SK-N-SH (cell line): ENCODE measurements at regions not wholly inside any gene's neighbourhood (a gene's known extent, or its start where the extent isn't known, plus 50 kb on each side); places are given as distances from the start of the nearest gene placed in this dataset.

ENCODE experiments used
- CTCF ChIP-seq: fragments of 200-600 bp; sonication (generic); IDR thresholded peaks from 2 replicates; pipeline ENCODE4 v1.6.1; 2017; ENCODE audit warnings: antibody characterized with exemption, mild to moderate bottlenecking, moderate library complexity
- EP300 ChIP-seq, 2 experiments: IDR thresholded peaks; 2 replicates each; pipeline versions ENCODE4 v1.4.0 to v1.6.1; 2012; ENCODE audit warnings: borderline replicate concordance in 1 of 2, low read depth in 1 of 2, low read length in 1 of 2
- JUND ChIP-seq: IDR thresholded peaks from 2 replicates; pipeline ENCODE4 v1.4.0; 2012
- MXI1 ChIP-seq: IDR thresholded peaks from 2 replicates; pipeline ENCODE4 v1.6.1; 2012; ENCODE audit warnings: mild to moderate bottlenecking, low read depth, low read length, improper control_type of control experiment
- NFIC ChIP-seq: IDR thresholded peaks from 2 replicates; pipeline ENCODE4 v1.4.0; 2012; ENCODE audit warnings: borderline replicate concordance
- RAD21 ChIP-seq: IDR thresholded peaks from 2 replicates; pipeline ENCODE4 v1.6.1; 2012; ENCODE audit warnings: mild to moderate bottlenecking, low read length
- SIN3A ChIP-seq: IDR thresholded peaks from 2 replicates; pipeline ENCODE4 v1.6.1; 2012; ENCODE audit warnings: low read depth, mild to moderate bottlenecking, low read length, moderate library complexity, borderline replicate concordance
- TAF1 ChIP-seq: IDR thresholded peaks from 2 replicates; pipeline ENCODE4 v1.6.1; 2012; ENCODE audit warnings: low read depth, mild to moderate bottlenecking, low read length, moderate library complexity, borderline replicate concordance
- TEAD4 ChIP-seq: IDR thresholded peaks from 2 replicates; pipeline ENCODE4 v1.4.0; 2012; ENCODE audit warnings: mild to moderate bottlenecking, borderline replicate concordance; ENCODE audit not compliant: insufficient read depth
- ZBTB33 ChIP-seq: IDR thresholded peaks from 2 replicates; pipeline ENCODE4 v1.4.0; 2012; ENCODE audit warnings: low read depth, borderline replicate concordance
- TF ChIP-seq, protein P1 (sequence below): IDR thresholded peaks from 2 replicates; pipeline ENCODE4; 2012

GRCh38 chr1:4173731-4174130 lies 273.7 kb upstream of the C1orf174 start:
- TF ChIP-seq RAD21 (no peak), CTCF (no peak), SIN3A (no peak), MXI1 (no peak), TAF1 (no peak), JUND (no peak), ZBTB33 (no peak), NFIC (no peak), TEAD4 (no peak), EP300 (IDR thresholded peaks at IDR 0.05; ENCODE audit: borderline replicate concordance in 1 of 2, low read depth in 1 of 2, low read length in 1 of 2) (no peak)
- TF ChIP-seq, protein P1, sequence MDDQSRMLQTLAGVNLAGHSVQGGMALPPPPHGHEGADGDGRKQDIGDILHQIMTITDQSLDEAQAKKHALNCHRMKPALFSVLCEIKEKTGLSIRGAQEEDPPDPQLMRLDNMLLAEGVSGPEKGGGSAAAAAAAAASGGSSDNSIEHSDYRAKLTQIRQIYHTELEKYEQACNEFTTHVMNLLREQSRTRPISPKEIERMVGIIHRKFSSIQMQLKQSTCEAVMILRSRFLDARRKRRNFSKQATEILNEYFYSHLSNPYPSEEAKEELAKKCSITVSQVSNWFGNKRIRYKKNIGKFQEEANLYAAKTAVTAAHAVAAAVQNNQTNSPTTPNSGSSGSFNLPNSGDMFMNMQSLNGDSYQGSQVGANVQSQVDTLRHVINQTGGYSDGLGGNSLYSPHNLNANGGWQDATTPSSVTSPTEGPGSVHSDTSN: no peak
